ENCODE measurements at regions not wholly inside any gene's neighbourhood (a gene's known extent, or its start where the extent isn't known, plus 50 kb on each side); places are given as distances from the start of the nearest gene placed in this dataset.

- no peak for DNase-seq (ENCODE audit: low spot score)
Measured at GRCh38 chr4:26071688-26072087, 157.7 kb downstream of the SMIM20 start.

DNA sequence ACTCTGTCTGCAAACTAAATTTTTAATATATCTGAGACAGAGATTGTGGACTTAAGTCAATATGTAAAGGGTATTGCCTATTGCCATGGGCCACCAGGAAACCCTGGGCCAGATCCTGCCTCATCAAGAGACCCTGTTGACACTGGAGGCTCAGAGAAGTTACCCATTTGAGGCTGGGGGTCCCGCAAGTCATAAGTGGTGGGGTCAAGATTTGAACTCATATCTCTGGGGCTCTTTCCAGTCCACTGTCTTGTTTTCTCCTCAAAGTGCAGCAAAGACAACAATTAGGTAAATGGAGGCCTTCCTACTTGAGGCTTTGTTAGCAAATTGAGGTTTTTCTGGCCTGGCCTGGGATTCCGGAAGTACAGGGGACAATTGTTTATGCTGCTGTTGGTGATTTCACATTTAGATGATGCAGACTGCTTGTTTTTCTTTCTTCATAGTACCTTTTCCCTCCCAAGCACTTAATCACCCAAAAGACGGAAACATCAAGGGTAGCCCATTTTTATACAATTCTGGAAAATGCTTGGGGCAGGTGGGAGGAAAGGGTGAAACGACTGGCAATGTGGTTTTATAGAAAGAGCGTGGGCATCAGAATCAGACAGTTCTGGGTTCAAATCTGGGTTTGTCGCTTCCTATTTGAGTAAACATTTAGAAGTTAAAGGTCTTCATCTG, 160.0 kb downstream of the SMIM20 start:
- no peak for DNase-seq (ENCODE audit: low spot score)

- no peak for DNase-seq (ENCODE audit: low spot score)
Measured at GRCh38 chr4:26074712-26075430, 160.9 kb downstream of the SMIM20 start.

DNA sequence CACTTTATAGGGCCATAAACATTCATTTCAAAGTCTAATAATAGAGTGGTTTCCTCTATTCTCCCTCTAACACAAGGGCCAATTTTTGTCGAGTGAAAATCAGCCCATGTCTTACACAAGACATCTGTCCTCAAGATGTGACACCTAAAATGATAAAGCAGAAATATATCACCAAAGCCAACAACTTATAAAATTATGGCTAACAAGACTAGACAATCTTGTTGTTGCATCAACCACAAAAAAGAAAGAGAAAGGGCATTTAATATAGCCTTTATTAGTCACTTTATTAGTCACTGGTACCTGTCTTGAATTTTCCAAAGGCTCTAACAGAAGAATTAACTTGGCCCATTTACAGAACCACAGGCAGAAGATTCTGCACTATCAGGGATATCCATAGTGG, 161.6 kb downstream of the SMIM20 start:
- DNase-seq (ENCODE audit: low spot score), result no peak

DNA sequence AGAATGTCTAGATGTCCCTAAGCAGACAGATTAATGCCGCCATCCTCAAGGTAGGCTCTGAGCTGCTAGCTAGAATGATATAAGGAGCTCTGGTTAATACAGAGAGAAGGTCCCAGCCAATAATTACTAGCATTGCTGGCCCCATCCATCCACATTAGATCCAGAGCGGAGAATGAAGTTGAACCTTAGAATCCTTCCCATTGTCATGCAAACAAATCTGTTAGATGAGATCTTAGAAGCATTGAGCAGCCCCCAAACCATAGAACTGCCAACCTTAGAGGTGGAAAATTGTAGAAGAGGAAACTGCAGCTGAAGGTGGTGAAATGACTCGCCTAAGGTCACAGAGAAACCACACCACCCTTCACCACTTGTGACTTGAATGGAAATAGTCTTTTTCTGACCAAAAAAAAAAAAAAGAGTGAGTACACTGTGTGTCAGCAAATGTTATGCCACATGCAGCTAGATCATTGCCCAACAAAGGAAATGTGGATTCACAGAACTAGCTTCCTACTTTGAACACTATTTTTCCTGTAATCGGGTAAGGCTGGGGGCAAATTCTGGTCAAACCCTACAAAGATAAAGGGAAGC, 162.1 kb downstream of the SMIM20 start:
- DNase-seq (ENCODE audit: low spot score), result no peak

DNA sequence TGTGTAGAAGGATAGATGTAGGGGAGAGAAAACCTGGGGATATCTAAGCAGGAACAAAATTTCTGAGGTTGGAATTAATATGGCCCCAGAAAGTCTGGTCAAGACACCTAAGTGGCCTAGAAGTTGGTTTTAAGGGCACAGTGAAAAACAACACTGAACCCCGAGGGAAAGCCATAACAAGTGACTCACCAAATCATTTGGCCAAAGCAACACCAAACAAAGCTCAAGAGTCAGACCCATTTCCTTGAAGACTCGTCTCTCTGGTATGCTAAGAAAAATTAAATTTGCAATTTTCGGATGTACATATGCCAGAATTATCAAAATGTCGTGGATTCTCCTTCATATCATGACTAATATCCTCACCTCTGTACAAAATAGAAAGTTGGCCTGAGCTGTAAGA, 162.9 kb downstream of the SMIM20 start:
- no peak for DNase-seq (ENCODE audit: low spot score)

DNA sequence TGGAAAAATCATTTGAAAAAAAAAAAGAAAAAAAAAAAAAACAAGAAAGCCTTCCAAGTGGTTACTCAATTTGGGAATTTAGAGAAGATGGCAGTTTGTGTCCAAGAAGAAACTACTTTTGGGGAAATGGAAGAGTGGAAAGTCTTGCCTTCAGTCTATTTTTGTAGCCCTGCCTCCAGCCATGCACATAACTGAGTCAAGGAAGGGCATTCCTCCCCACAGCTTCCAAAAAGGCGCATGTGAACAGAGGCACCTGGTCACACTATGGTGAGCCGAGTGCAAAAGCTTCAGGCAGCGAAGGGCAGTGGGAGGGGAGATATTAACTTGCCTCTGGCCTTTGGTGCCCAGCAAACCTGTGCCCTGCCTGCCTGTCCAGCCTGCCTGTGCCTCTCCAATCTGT, 163.7 kb downstream of the SMIM20 start:
- DNase-seq (ENCODE audit: low spot score), result no peak

DNA sequence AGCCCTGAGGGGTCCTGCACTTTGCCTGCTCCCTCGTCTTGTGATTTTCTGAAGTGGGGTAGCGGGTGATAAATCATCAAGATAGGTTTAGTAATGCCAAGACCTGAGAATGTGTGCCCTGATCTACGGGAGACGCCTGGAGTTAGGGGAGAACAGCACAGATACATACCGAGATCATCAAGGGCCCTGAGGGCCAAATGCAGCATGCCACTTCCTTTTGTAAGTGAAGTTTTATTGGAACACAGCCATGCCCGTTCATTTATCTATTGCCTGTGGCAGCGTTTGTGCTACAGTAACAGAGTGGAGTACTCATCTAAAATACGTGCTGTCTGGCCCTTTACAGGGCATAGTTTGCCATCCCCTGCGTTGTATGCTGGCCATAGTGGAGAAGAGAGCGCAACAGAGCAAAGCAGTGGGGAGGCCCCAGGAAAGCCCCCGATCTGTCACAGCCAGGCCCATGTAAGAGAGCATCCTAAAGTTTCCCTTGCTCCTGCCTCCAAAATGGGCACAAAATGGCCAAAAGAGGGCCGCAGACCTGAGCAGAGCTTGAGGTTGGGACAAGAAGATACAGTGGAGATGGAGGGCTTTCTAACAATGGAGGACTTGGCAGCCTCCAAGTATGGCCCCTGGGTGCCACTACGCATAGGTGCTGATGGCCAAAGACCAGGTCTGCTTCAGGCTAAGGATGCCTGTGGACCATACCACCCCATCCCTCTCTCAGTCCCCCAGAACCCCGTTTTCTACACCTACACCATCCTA, 167.0 kb downstream of the SMIM20 start:
- DNase-seq (ENCODE audit: low spot score), result no peak

DNA sequence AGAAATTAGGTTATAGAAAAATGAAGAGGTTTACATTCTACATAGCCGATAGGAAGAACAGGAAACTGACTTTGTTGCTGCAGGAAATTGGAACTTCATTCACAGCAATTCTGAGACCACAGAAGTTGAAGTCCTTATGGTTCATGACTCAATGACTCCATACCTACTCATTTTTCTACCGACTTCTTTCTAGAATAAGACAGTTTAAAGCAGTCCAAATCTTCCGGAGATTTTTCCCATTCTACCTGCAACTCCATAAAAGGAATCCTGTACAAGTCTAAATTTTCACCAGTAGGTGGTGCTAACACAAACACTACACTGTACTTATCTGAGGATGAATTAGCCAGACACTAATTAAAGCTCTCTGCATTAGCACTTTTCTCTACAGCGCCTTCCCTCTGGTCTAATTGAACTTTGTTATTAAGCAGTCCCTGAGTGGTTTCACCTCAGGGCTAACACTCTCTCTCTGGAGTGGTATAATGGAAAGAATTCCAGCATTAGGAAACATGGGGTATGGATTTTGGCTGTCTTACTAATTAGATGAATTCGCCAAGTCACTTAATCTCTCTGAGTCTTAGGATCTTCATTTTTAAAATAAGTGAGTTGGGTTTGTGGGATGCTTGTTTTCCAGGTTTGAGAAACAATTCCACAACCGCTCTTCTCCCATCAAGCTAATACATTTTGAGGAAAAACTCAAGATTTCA, 167.9 kb downstream of the SMIM20 start:
- DNase-seq (ENCODE audit: low spot score), result peak; percentile 54

- DNase-seq (ENCODE audit: low spot score), result no peak
Measured at GRCh38 chr4:26082565-26082964, 168.5 kb downstream of the SMIM20 start.

DNA sequence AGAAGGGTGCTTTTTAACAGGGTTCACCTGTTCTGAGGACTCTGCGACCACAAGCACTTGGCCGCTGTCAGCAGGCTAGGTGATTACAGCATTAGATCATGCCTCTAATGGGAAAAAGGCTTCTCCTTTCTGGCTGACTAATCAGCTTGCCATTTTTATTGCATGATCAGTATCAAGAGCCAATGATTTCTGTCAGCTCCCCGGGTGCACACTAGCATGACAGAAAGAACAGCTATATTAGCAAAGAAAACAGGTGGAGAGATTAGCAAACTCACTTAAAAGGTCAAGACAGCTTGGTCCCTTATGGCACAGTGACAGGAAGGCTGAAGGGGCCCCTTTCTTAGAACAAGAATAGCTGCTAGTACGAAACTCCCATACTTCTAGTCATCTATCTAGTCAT, 170.0 kb downstream of the SMIM20 start:
- peak; percentile 64 for DNase-seq (ENCODE audit: low spot score)

DNA sequence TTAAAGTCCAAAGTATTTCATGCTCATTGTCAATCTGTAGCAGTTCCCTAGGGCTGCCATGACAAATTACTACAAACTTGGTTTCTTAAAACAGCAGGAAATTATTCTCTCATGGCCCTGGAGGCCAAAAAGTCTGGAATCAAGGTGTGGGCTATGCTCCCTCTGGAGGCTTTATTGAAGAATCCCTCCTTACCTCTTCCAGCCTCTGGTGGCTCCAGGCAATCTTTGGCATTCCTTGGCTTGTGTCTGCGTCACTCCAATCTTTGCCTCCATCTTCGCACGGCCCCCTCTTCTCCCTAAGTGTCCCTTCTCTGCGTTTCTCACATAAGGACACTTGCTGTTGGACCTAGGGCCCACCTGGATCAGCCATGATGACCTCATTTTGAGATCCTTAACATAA, 170.4 kb downstream of the SMIM20 start:
- no peak for DNase-seq (ENCODE audit: low spot score)

DNA sequence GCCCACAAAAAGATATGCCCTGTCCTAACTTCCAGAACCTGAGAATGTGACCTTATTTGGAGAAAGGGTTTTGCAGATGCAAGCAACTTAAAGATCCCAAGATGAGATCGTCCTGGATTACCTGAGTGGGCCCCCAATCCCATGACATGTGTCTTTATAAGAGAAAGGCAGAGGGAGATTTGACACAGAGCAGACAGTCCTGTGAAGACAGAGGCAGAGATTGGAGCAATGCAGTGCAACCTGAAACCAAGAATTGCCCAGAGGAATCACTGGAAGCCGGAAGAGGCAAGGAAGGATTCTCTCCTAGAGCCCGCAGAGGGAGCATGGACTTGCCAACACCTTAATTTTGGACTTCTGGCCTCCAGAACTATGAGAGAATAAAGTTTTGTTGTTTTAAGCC, 171.5 kb downstream of the SMIM20 start:
- no peak for DNase-seq (ENCODE audit: low spot score)

- DNase-seq (ENCODE audit: low spot score), result no peak
Measured at GRCh38 chr4:26086621-26087441, 172.8 kb downstream of the SMIM20 start.

DNA sequence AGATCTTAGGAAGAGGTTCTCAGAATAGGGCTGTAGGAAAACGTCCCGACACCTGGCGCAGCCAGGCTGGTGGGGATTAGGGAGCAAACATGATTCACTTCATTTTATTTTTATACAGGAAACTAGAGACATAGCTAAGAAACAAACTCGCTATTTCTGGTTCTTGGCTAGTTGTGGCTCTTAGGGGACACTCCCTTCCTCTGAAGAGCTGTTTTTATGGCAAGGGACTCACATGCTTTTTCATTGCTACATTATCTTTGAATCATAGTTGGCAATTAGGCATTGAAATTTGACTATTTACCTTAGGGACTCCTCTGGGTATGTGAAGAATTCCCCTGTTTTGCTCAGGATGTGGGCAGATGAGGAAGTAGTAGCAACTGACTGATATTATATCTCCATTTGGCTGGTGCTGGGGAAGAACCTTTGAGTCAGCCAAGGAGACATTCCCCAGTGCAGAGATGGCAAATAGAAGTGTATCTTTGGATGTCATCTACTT, 174.5 kb downstream of the SMIM20 start:
- peak; percentile 21 for DNase-seq (ENCODE audit: low spot score)

- no peak for DNase-seq (ENCODE audit: low spot score)
Measured at GRCh38 chr4:26093551-26093950, 179.5 kb downstream of the SMIM20 start.

GRCh38 chr4:26094076-26094475, 180.1 kb downstream of the SMIM20 start:
- no peak for DNase-seq (ENCODE audit: low spot score)

DNA sequence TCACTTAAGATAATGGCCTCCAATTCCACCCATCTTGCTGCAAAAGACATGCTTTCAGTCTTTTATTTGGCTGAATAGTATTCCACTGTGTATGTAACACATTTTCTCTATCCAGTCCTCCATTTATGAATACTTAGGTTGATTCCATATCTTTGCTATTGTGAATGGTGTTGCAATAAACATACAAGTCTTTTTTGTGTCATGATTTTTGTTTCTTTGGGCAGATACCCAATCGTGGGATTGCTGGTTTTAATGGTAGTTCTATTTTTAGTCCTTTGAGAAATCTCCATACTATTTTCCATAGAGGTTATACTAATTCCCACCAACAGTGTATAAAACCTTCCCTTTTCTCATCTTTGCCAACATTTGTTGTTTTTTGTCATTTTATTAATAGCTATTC, 180.9 kb downstream of the SMIM20 start:
- no peak for DNase-seq (ENCODE audit: low spot score)

GRCh38 chr4:26099967-26100366, 185.9 kb downstream of the SMIM20 start:
- DNase-seq (ENCODE audit: low spot score), result no peak

DNA sequence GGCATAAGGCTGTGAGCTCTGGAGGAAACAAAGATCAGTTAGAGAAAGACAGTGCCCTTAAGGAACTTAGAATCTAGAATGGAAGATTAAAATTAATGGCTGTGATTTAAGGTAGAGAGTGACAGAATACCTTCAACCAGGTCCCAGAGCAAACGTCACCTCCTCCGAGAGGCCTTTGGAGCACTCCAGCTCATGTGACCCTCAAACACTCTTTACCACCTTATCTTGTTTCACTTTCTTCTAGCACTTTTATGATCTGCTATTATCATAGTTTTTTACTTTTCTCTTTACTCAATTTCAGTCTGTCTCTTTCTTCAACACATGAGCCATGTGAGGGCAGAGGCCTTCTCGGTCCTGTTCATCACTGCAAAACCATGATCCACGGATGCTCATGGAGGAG, 187.0 kb downstream of the SMIM20 start:
- DNase-seq (ENCODE audit: low spot score), result no peak

Data from H4 (cell line).